GM13976 (cell line): ENCODE measurements at regions not wholly inside any gene's neighbourhood (a gene's known extent, or its start where the extent isn't known, plus 50 kb on each side); places are given as distances from the start of the nearest gene placed in this dataset.
"Not testable (repeated sequence)": the region's sequence is repeated elsewhere in the genome, so short reads cannot be mapped to it uniquely, and the experiment has no call there.

Experiments
- DNase-seq: peaks from one replicate; pipeline ENCODE4 v3.0.0; 2012; ENCODE audit warnings: low spot score
- in situ Hi-C: fragments of 300-500 bp; cut with MboI; formaldehyde crosslinking; loops from one replicate; pipeline ENCODE4 v1.12.0; 2022; ENCODE audit warnings: low sequenced_read_pairs, mixed read lengths, inconsistent platforms; ENCODE audit not compliant: unreplicated experiment
- TF ChIP-seq, protein P1 (sequence below): IDR thresholded peaks from 2 replicates; pipeline ENCODE4 v1.5.1; 2012; ENCODE audit warnings: borderline replicate concordance, mild to moderate bottlenecking; ENCODE audit not compliant: insufficient read depth; ENCODE audit errors: extremely low read depth, missing control alignments, control extremely low read depth

DNA sequence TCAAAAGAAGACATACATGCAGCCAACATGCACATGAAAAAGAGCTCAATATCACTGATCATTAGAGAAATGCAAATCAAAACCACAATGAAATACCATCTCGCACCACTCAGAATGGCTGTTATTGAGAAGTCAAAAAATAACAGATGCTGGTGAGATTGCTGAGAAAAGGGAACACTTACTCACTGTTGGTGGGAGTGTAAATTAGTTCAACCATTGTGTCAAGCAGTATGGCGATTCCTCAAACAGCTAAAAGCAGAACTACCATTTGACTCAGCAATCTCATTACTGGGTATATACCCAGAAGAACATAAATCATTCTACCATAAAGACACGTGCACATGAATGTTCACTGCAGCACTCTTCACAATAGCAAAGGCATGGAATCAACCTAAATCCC, 95.5 kb upstream of the XIRP2 start:
- no peak for DNase-seq
- TF ChIP-seq, protein P1, sequence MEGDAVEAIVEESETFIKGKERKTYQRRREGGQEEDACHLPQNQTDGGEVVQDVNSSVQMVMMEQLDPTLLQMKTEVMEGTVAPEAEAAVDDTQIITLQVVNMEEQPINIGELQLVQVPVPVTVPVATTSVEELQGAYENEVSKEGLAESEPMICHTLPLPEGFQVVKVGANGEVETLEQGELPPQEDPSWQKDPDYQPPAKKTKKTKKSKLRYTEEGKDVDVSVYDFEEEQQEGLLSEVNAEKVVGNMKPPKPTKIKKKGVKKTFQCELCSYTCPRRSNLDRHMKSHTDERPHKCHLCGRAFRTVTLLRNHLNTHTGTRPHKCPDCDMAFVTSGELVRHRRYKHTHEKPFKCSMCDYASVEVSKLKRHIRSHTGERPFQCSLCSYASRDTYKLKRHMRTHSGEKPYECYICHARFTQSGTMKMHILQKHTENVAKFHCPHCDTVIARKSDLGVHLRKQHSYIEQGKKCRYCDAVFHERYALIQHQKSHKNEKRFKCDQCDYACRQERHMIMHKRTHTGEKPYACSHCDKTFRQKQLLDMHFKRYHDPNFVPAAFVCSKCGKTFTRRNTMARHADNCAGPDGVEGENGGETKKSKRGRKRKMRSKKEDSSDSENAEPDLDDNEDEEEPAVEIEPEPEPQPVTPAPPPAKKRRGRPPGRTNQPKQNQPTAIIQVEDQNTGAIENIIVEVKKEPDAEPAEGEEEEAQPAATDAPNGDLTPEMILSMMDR = no peak
- in situ Hi-C loops = no loop called here

- DNase-seq = no peak
- in situ Hi-C loops = no loop called here
- TF ChIP-seq, protein P1 = no peak
Observed at GRCh38 chr2:166786707-166787106, 101.6 kb upstream of the XIRP2 start.

GRCh38 chr2:166784296-166784946, 103.9 kb upstream of the XIRP2 start:
- DNase-seq = no peak
- TF ChIP-seq, protein P1 = no peak
- in situ Hi-C loops = no loop called here

GRCh38 chr2:166775176-166775575, 113.1 kb upstream of the XIRP2 start:
- TF ChIP-seq, protein P1 = no peak
- DNase-seq = no peak
- in situ Hi-C loops = no loop called here

- TF ChIP-seq, protein P1 = no peak
- in situ Hi-C loops = no loop called here
- no peak for DNase-seq
Observed at GRCh38 chr2:166773308-166773949, 114.9 kb upstream of the XIRP2 start.

- in situ Hi-C loops = no loop called here
- DNase-seq = no peak
- TF ChIP-seq, protein P1 = no peak
Observed at GRCh38 chr2:166768393-166769123, 119.7 kb upstream of the XIRP2 start.

DNA sequence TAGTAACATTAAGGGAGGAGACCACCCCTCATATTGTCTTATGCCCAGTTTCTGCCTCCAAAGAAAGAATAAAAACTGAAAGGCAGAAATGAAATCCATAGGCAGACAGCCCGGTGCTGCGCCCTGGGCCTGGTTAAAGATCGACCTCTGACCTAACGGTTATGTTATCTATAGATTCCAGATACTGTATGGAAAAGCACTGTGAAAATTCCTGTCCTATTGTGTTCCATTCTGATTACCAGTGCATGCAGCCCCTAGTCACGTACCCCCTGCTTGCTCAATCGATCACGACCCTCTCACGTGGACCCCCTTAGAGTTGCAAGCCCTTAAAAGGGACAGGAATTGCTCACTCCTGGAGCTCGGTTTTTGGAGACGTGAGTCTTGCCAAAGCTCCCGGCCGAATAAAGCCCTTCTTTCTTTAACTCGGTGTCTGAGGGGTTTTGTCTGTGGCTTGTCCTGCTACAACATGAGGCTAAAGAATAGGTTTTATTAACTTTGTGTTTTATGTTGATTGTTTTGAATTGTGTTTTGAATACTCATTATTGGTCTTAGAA, 121.4 kb upstream of the XIRP2 start:
- DNase-seq = not testable (repeated sequence)

More for the DNA sequence above, 121.4 kb upstream of the XIRP2 start:
- in situ Hi-C loops = not testable (repeated sequence)
